Vagina (tissue), 2 donors: ENCODE measurements at regions not wholly inside any gene's neighbourhood (a gene's known extent, or its start where the extent isn't known, plus 50 kb on each side); places are given as distances from the start of the nearest gene placed in this dataset.

Source experiments
- POLR2A ChIP-seq, 2 donors: fragments of 450-650 bp; IDR thresholded peaks; one replicate each; pipeline ENCODE4 v1.6.1; 2017; ENCODE audit warnings: antibody characterized with exemption in 2 of 2, mild to moderate bottlenecking in 2 of 2, moderate library complexity in 2 of 2
- TF ChIP-seq, protein P1 (sequence below), 3 experiments: fragments of 450-650 bp in 2 of 3; fragments of 200-600 bp in 1 of 3; sonication (generic) in 1 of 3; IDR thresholded peaks; one replicate each; pipeline ENCODE4 v1.5.1; 2017 to 2019; ENCODE audit warnings: antibody characterized with exemption in 3 of 3, mild to moderate bottlenecking in 2 of 3, moderate library complexity in 2 of 3

DNA sequence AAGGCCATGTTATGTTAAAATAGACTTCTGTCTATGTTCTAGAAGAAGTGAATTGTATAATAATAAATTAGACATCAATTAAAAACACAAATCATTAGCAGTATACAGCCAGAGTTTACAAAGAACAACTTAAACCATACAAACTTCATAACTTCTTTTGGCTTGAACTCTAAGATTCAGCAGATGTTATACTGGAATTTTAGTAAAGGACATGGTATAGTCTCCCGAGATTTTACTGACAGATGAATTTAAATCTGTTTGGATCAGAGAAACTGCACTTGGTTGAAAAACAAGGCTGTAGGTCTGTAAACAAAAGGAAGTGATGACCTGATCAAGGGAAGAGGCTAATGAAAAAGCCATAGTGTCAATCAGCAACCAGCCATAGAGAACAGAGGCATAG, 132.6 kb upstream of the TBX18 start:
- TF ChIP-seq, protein P1, sequence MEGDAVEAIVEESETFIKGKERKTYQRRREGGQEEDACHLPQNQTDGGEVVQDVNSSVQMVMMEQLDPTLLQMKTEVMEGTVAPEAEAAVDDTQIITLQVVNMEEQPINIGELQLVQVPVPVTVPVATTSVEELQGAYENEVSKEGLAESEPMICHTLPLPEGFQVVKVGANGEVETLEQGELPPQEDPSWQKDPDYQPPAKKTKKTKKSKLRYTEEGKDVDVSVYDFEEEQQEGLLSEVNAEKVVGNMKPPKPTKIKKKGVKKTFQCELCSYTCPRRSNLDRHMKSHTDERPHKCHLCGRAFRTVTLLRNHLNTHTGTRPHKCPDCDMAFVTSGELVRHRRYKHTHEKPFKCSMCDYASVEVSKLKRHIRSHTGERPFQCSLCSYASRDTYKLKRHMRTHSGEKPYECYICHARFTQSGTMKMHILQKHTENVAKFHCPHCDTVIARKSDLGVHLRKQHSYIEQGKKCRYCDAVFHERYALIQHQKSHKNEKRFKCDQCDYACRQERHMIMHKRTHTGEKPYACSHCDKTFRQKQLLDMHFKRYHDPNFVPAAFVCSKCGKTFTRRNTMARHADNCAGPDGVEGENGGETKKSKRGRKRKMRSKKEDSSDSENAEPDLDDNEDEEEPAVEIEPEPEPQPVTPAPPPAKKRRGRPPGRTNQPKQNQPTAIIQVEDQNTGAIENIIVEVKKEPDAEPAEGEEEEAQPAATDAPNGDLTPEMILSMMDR (IDR thresholded peaks at IDR 0.05), result no peak
- no peak for TF ChIP-seq POLR2A (IDR thresholded peaks at IDR 0.05)
